ENCODE measurements at regions not wholly inside any gene's neighbourhood (a gene's known extent, or its start where the extent isn't known, plus 50 kb on each side); places are given as distances from the start of the nearest gene placed in this dataset.

GRCh38 chr9:3028535-3028934 lies 184.6 kb upstream of the PUM3 start:
- H2AFZ ChIP-seq (ENCODE audit: low read depth, low read length), result no peak overlapping the region
- BruUV-seq (replicated peaks), result no TSS peak
- DNase-seq (ENCODE audit: extremely low read depth in 1 of 4, low spot score in 3 of 4) (no peak), FAIRE-seq (no peak), ATAC-seq (no peak)
- POLR2A ChIA-PET, result interaction anchor here (0.6 kb wide), 1 partner anchor 35 kb away, joined by 3 read pairs; no protein-coding TSS in a partner anchor
- H3K4me1 ChIP-seq (replicated peaks in 1 of 2; ENCODE audit: control insufficient read depth in 2 of 2, insufficient read depth in 2 of 2, low read length in 2 of 2), result no peaks in the 10 kb centered on the region
- no peak overlapping the region for H3K4me2 ChIP-seq (ENCODE audit: insufficient read depth, low read length)
- TF ChIP-seq GTF2A2 (tag; IDR thresholded peaks at IDR 0.05) (no peak), ZBTB34 (CRISPR knock-in tag; IDR thresholded peaks at IDR 0.05) (no peak), MAZ (CRISPR knock-in tag; conservative IDR thresholded peaks at IDR 0.05 in 1 of 2, IDR thresholded peaks at IDR 0.05 in 1 of 2) (no peak), GABPA (tag; conservative IDR thresholded peaks at IDR 0.05; ENCODE audit: low read depth) (no peak), POLR2AphosphoS5 (IDR thresholded peaks at IDR 0.05; ENCODE audit: control insufficient read depth, insufficient read depth, low read depth, low read length) (no peak), CBX2 (IDR thresholded peaks at IDR 0.05; ENCODE audit: insufficient read depth, low read length, poor library complexity, severe bottlenecking) (no peak), SUPT5H (IDR thresholded peaks at IDR 0.05) (no peak), ZNF780A (CRISPR knock-in tag; IDR thresholded peaks at IDR 0.05) (no peak), CBX1 (IDR thresholded peaks at IDR 0.05; ENCODE audit: low read depth) (no peak), NR3C1 (CRISPR knock-in tag; IDR thresholded peaks at IDR 0.05) (no peak), CREB3 (tag; conservative IDR thresholded peaks at IDR 0.05; ENCODE audit: low read depth) (no peak), ZNF12 (CRISPR knock-in tag; IDR thresholded peaks at IDR 0.05) (no peak), SP2 (IDR thresholded peaks at IDR 0.05; ENCODE audit: extremely low read depth, low read depth, low read length, poor library complexity, severe bottlenecking) (no peak), SMAD4 (CRISPR knock-in tag; conservative IDR thresholded peaks at IDR 0.05) (no peak)
- CTCF ChIA-PET (ENCODE audit: low intra/inter-chr PET ratio), result no interaction called here
- in situ Hi-C loops (cut with MboI) (no loop called here), intact Hi-C loops (cut with micrococcal nuclease) (no loop called here)
- no peaks in the 10 kb centered on the region for H3K9me3 ChIP-seq (replicated peaks; ENCODE audit: control insufficient read depth, insufficient read depth, low read depth, low read length)
- H3K36me3 ChIP-seq (ENCODE audit: control insufficient read depth, insufficient read depth, low read length), result no peaks in the 10 kb centered on the region
- no peak overlapping the region for H3K4me3 ChIP-seq
- no peaks in the 10 kb centered on the region for H3K27me3 ChIP-seq (ENCODE audit: control insufficient read depth in 2 of 2, insufficient read depth in 2 of 2, low read length in 2 of 2)
- H3K9ac ChIP-seq (ENCODE audit: insufficient read depth in 1 of 2, low read depth in 2 of 2, low read length in 2 of 2), result no peak overlapping the region
- 0% methylated on average over 3 of the region's 4 CpGs for WGBS (ENCODE audit: insufficient coverage, low coverage, missing lambda C conversion rate)
- no peaks in the 10 kb centered on the region for H3K79me2 ChIP-seq (ENCODE audit: control insufficient read depth, insufficient read depth, low read length)
- no peaks in the 10 kb centered on the region for H3K9me1 ChIP-seq (ENCODE audit: control insufficient read depth, insufficient read depth, low read length)
- H4K20me1 ChIP-seq (replicated peaks; ENCODE audit: control insufficient read depth, insufficient read depth, low read length), result no peaks in the 10 kb centered on the region
- H3K27ac ChIP-seq (ENCODE audit: extremely low read depth, low read depth, low read length), result no peak overlapping the region

Data from K562 (cell line).